NB4 (cell line): ENCODE measurements at regions not wholly inside any gene's neighbourhood (a gene's known extent, or its start where the extent isn't known, plus 50 kb on each side); places are given as distances from the start of the nearest gene placed in this dataset.

Source experiments
- POLR2A ChIP-seq: IDR thresholded peaks from 2 replicates; pipeline ENCODE4 v1.6.1; 2011; ENCODE audit warnings: mild to moderate bottlenecking; ENCODE audit not compliant: insufficient read length; ENCODE audit errors: extremely low read depth
- TF ChIP-seq, protein P1 (sequence below): IDR thresholded peaks from one replicate; pipeline ENCODE4 v1.5.1; 2012; ENCODE audit warnings: low read depth, low read length

DNA sequence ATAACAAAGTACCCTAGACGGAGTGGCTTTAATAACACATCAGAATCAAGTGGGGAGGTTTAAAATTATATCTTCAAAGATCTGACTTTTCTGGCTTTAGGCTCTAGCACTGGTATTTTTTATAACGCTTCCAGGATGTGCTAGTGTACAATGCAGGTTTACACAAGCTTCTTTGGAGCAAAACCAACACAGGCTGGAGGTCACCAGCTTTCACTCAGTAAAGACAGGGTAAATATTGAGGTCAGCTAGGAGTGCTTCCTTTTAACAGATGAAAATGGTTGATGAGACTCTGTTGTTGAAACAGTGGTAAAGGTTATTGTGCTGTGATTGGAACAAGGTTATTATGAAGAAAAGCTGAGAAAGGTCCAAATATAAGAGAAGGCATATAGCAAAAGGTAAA lies 414.2 kb downstream of the TAF11L14 start:
- TF ChIP-seq, protein P1, sequence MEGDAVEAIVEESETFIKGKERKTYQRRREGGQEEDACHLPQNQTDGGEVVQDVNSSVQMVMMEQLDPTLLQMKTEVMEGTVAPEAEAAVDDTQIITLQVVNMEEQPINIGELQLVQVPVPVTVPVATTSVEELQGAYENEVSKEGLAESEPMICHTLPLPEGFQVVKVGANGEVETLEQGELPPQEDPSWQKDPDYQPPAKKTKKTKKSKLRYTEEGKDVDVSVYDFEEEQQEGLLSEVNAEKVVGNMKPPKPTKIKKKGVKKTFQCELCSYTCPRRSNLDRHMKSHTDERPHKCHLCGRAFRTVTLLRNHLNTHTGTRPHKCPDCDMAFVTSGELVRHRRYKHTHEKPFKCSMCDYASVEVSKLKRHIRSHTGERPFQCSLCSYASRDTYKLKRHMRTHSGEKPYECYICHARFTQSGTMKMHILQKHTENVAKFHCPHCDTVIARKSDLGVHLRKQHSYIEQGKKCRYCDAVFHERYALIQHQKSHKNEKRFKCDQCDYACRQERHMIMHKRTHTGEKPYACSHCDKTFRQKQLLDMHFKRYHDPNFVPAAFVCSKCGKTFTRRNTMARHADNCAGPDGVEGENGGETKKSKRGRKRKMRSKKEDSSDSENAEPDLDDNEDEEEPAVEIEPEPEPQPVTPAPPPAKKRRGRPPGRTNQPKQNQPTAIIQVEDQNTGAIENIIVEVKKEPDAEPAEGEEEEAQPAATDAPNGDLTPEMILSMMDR: no peak
- TF ChIP-seq POLR2A: no peak
